Uterus (tissue), 3 donors: ENCODE measurements at regions not wholly inside any gene's neighbourhood (a gene's known extent, or its start where the extent isn't known, plus 50 kb on each side); places are given as distances from the start of the nearest gene placed in this dataset.
"Not testable (repeated sequence)": the region's sequence is repeated elsewhere in the genome, so short reads cannot be mapped to it uniquely, and the experiment has no call there.

ENCODE experiments used
- DNase-seq, 2 donors: peaks; one replicate each; pipeline ENCODE4 v3.0.0-alpha.2; 2019 to 2020
- H3K27ac ChIP-seq, 2 donors: fragments of 200-600 bp; sonication (generic); 1 replicate in 1 of 2; 2 replicates in 1 of 2; pipeline ENCODE4 v1.5.1; 2016 to 2018
- H3K27me3 ChIP-seq, 2 donors: fragments of 200-600 bp; sonication (generic); one replicate each; pipeline ENCODE4 v1.5.1; 2018 to 2019; ENCODE audit warnings: control low read depth in 1 of 2
- H3K36me3 ChIP-seq, 2 donors: fragments of 200-600 bp; sonication (generic); one replicate each; pipeline ENCODE4 v1.5.1; 2019; ENCODE audit warnings: control low read depth in 1 of 2
- H3K4me1 ChIP-seq, 2 donors: fragments of 200-600 bp; sonication (generic); one replicate each; pipeline ENCODE4 v1.5.1; 2018 to 2019; ENCODE audit warnings: control low read depth in 1 of 2
- H3K4me3 ChIP-seq, 2 donors: fragments of 200-600 bp; sonication (generic); 1 replicate in 1 of 2; 2 replicates in 1 of 2; pipeline ENCODE4 v1.5.1; 2018 to 2019; ENCODE audit warnings: mild to moderate bottlenecking in 1 of 2
- H3K9me3 ChIP-seq, 2 donors: fragments of 200-600 bp; sonication (generic); one replicate each; pipeline ENCODE4 v1.5.1; 2019; ENCODE audit warnings: control low read depth in 1 of 2
- POLR2A ChIP-seq, 2 donors: fragments of 450-650 bp; IDR thresholded peaks; one replicate each; pipeline ENCODE4 v1.6.1; 2016; ENCODE audit warnings: antibody characterized with exemption in 2 of 2, mild to moderate bottlenecking in 1 of 2, moderate library complexity in 1 of 2
- intact Hi-C: fragments of 100-400 bp; cut with DNase I; formaldehyde crosslinking; loops from one replicate; pipeline ENCODE4 v1.15.1; 2023; ENCODE audit warnings: low total_unique reads
- TF ChIP-seq, protein P1 (sequence below), 4 experiments: fragments of 200-600 bp in 2 of 4; fragments of 450-650 bp in 2 of 4; sonication (generic) in 2 of 4; IDR thresholded peaks; one replicate each; pipeline ENCODE4 v1.5.1; 2016 to 2019; ENCODE audit warnings: antibody characterized with exemption in 4 of 4, mild to moderate bottlenecking in 2 of 4, moderate library complexity in 1 of 4
- donor health status: DM: yes; HTN: yes; CAD: no.

GRCh38 chr6:21785164-21785563, 191.6 kb downstream of the SOX4 start:
- Histone ChIP-seq H3K27me3 (no peaks in the 10 kb centered on the region), H3K9me3 (no peaks in the 10 kb centered on the region), H3K27ac (no peak overlapping the region), H3K36me3 (no peaks in the 10 kb centered on the region), H3K4me3 (no peak overlapping the region), H3K4me1 (no peaks in the 10 kb centered on the region)
- no peak for DNase-seq
- TF ChIP-seq, protein P1, sequence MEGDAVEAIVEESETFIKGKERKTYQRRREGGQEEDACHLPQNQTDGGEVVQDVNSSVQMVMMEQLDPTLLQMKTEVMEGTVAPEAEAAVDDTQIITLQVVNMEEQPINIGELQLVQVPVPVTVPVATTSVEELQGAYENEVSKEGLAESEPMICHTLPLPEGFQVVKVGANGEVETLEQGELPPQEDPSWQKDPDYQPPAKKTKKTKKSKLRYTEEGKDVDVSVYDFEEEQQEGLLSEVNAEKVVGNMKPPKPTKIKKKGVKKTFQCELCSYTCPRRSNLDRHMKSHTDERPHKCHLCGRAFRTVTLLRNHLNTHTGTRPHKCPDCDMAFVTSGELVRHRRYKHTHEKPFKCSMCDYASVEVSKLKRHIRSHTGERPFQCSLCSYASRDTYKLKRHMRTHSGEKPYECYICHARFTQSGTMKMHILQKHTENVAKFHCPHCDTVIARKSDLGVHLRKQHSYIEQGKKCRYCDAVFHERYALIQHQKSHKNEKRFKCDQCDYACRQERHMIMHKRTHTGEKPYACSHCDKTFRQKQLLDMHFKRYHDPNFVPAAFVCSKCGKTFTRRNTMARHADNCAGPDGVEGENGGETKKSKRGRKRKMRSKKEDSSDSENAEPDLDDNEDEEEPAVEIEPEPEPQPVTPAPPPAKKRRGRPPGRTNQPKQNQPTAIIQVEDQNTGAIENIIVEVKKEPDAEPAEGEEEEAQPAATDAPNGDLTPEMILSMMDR (IDR thresholded peaks at IDR 0.05) = no peak
- TF ChIP-seq POLR2A (IDR thresholded peaks at IDR 0.05) = no peak
- intact Hi-C loops = no loop called here

DNA sequence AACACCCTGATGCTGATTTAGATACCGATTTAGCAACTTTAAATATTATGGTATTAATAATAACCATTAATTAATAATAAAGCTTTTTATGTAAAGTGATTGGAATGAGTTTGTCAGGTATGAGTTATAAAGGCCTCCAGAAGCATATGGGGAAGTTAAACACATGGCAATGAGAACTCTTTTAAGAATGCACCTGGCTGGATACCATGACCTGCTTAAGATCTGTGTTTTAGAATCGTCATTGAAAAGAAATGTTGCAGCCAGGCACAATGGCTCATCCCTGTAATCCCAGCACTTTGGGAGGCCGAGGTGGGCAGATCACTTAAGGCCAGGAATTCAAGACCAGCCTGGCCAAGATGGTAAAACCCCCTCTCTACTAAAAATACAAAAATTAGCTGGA, 197.5 kb downstream of the SOX4 start:
- DNase-seq = no peak
- Histone ChIP-seq H3K9me3 (no peaks in the 10 kb centered on the region), H3K27ac (no peak overlapping the region), H3K4me3 (no peak overlapping the region), H3K36me3 (no peaks in the 10 kb centered on the region), H3K4me1 (no peaks in the 10 kb centered on the region), H3K27me3 (no peaks in the 10 kb centered on the region)
- TF ChIP-seq, protein P1 (IDR thresholded peaks at IDR 0.05) = no peak
- no peak for TF ChIP-seq POLR2A (IDR thresholded peaks at IDR 0.05)
- intact Hi-C loops = no loop called here

GRCh38 chr6:21791581-21791980, 198.0 kb downstream of the SOX4 start:
- intact Hi-C loops = no loop called here
- no peaks in the 10 kb centered on the region for H3K27me3 ChIP-seq
- no peak for TF ChIP-seq POLR2A (IDR thresholded peaks at IDR 0.05)
- H3K27ac ChIP-seq = no peak overlapping the region
- H3K4me3 ChIP-seq = no peak overlapping the region
- H3K36me3 ChIP-seq = no peaks in the 10 kb centered on the region
- no peaks in the 10 kb centered on the region for H3K4me1 ChIP-seq
- DNase-seq = no peak
- no peaks in the 10 kb centered on the region for H3K9me3 ChIP-seq

- intact Hi-C loops = no loop called here
- no peaks in the 10 kb centered on the region for H3K9me3 ChIP-seq
- no peaks in the 10 kb centered on the region for H3K36me3 ChIP-seq
- TF ChIP-seq POLR2A (IDR thresholded peaks at IDR 0.05) = no peak
- TF ChIP-seq, protein P1 (IDR thresholded peaks at IDR 0.05) = no peak
- H3K27me3 ChIP-seq = no peaks in the 10 kb centered on the region
- no peak for DNase-seq
- H3K4me3 ChIP-seq = no peak overlapping the region
- H3K4me1 ChIP-seq = no peaks in the 10 kb centered on the region
- H3K27ac ChIP-seq = no peak overlapping the region
Measured at GRCh38 chr6:21792177-21792576, 198.6 kb downstream of the SOX4 start.

DNA sequence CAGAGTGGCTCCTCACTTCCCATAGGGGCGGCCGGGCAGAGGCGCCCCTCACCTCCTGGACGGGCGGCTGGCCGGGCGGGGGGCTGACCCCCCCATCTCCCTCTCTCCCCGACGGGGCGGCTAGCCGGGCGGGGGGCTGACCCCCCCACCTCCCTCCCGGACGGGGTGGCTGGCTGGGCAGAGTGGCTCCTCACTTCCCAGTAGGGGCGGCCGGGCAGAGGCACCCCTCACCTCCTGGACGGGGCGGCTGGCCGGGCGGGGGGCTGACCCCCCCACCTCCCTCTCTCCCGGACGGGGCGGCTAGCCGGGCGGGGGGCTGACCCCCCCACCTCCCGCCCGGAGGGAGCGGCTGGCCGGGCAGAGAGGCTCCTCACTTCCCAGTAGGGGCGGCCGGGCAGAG, 203.4 kb downstream of the SOX4 start:
- DNase-seq, H3K4me1 ChIP-seq, H3K27me3 ChIP-seq, H3K27ac ChIP-seq, intact Hi-C loops, H3K9me3 ChIP-seq, H3K36me3 ChIP-seq, H3K4me3 ChIP-seq: not testable (repeated sequence)

DNA sequence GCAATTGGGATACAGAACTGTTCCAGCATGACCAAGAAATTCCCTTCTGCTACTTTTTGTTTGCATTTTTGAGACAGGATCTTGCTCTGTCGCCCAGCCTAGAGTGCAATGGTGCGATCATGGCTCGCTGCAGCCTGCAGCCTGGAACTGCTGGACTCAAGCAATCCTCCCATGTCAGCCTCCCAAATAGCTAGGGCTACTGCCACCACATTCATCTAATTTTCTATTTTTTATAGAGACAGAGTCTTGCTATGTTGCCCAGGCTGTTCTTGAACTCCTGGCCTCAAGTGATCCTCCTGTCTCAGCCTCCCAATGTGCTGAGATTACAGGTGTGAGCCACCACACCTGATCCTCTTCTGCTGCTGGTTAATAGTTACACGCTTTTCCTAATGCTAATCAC, 204.9 kb downstream of the SOX4 start:
- Histone ChIP-seq H3K9me3 (no peaks in the 10 kb centered on the region), H3K27ac (no peak overlapping the region), H3K4me1 (no peaks in the 10 kb centered on the region), H3K27me3 (no peaks in the 10 kb centered on the region), H3K36me3 (no peaks in the 10 kb centered on the region), H3K4me3 (no peak overlapping the region)
- no peak for DNase-seq
- TF ChIP-seq, protein P1 (IDR thresholded peaks at IDR 0.05) = no peak
- no peak for TF ChIP-seq POLR2A (IDR thresholded peaks at IDR 0.05)
- intact Hi-C loops = no loop called here
